GM18526 (cell line): ENCODE measurements at regions not wholly inside any gene's neighbourhood (a gene's known extent, or its start where the extent isn't known, plus 50 kb on each side); places are given as distances from the start of the nearest gene placed in this dataset.

ENCODE experiments used
- POLR2A ChIP-seq: IDR thresholded peaks from 3 replicates; pipeline ENCODE4 v1.6.1; 2011; ENCODE audit not compliant: insufficient read length; ENCODE audit errors: extremely low read depth

DNA sequence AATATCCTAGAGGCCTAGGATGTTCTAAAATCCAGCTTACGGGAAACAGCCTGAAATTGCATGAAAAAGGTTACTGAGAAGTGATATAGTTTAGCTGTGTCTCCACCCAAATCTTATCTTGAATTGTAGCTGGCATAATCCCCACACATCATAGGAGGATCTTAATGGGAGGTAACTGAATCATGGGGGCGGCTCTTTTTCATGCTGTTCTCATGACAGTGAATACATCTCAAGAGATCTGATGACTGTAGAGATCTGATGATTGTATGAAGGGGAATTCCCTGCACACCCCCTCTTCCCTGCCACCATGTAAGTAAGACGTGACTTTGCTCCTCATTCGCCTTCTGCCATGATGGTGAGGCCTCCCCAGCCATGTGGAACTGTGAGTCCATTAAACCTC is 385.6 kb upstream of the ID2 start:
- TF ChIP-seq POLR2A: no peak

DNA sequence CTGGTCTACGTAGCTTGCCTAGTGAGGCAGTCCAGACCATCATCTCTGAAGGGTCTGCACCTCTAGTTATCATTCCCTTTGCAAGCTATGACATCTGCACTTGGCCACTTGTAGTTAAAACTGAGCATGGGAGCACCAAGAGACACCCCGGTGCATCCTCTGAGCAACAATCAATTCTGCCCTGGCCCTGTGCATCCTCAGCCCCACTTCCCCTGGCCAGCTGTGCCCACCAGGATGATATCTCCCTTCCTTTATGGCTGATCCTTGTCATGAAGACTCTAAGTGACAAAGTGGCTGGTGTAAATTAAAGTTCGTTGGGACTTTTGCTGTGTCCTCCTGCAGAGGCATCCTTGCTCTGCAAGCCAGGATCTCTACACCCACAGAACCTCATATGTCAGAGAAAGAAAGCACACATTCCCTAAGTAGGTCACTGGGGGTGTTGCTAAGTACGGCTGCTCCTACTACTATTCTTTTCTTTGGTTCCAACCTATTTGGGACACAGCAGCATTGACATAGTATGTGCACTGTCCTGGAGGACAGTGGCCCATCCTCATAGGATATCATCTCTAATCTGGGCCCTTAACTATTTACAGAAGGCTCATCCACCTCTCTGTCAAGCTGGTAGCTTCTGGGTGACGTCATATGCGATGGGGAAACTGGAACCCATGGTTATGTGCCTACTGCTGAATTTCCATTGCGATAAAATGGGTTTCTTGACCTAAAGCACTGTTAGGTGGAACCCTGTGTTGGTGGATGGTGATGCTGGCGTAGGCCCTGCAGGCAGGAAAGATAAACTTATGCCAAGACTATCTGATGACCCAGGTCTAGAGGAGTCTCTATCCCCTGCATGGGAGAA is 384.3 kb upstream of the ID2 start:
- TF ChIP-seq POLR2A: no peak

GRCh38 chr2:8298783-8299182 is 383.1 kb upstream of the ID2 start:
- TF ChIP-seq POLR2A: no peak

GRCh38 chr2:8300216-8300615 is 381.6 kb upstream of the ID2 start:
- TF ChIP-seq POLR2A: no peak

DNA sequence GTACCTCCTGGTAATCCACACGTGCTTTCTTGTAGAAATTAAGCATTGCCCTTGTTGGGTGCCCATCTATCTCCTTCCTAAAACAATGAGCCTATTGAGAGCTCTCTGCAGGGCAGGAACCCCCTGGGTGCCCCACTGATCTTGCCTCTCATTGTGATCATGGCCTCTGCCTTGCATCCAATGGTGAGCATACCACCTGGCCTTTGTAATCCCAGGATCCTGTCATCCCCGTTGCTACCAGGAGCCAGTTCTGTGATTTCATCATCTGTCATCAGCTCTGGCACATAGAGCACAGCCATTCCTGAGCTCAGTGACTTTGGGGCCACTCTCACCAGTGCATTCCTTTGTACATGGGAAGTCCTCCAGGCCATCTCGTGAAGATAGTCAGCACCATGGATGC is 381.0 kb upstream of the ID2 start:
- no peak for TF ChIP-seq POLR2A

DNA sequence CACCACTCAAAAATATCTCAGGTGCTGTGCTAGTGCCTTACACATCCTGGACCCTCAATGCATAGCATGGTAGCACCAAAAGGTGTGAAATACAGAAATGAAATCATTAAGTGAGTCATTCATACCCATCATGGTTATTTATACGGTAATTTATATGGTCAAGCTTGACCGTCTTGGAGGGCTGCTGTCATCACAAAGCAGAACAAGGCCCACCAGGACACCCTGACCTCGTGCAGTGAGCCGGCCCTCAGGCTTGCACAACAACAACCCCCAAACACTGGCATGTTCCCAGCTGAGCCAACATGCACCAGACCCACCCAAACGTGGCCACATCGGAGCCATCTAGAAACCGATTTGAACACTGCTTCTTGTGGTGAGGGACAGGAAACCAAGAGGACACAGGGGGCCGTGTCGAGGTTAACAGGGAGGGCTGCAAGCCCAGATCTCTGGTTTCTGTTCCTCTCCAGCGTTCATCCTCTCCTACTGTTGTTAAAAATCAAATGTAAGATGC is 378.5 kb upstream of the ID2 start:
- no peak for TF ChIP-seq POLR2A

GRCh38 chr2:8304821-8305766 is 376.8 kb upstream of the ID2 start:
- no peak for TF ChIP-seq POLR2A

DNA sequence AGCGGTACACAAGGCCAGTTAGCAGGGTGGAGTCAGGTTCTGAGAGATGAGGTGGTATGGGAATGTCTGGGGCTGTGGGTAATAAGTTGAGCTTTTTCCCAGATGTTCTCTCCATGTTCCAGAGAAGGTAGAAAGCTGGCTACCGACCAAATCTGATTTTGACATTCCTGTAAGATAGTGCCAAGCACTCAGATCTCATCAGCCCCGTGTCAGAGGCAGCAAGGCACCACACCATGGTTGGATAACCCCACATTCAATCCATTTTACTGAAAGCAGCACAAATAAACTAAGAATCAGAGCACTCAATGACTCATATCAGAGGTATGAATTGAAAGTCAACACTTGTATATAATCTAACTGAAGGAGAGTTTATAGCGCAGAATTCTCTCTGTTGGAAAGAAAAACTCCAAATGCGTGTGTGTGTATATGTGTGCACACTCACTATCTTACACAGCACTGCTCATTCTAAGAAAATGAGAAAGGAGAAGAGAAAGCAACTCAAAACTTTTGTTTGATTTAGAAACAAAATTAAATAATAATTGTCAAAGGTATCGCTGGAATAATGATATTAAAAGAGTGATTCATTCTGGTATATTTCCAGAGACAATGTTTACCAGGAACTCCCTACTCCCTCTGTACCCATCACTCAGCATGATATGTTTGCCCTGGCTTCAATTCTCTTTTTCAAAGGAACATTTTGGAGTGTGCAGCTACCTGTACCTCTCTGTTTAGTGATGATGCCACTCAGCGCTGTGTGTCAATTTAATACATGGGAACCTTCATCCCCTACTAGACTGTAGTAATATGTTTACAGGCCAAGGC is 375.1 kb upstream of the ID2 start:
- no peak for TF ChIP-seq POLR2A

DNA sequence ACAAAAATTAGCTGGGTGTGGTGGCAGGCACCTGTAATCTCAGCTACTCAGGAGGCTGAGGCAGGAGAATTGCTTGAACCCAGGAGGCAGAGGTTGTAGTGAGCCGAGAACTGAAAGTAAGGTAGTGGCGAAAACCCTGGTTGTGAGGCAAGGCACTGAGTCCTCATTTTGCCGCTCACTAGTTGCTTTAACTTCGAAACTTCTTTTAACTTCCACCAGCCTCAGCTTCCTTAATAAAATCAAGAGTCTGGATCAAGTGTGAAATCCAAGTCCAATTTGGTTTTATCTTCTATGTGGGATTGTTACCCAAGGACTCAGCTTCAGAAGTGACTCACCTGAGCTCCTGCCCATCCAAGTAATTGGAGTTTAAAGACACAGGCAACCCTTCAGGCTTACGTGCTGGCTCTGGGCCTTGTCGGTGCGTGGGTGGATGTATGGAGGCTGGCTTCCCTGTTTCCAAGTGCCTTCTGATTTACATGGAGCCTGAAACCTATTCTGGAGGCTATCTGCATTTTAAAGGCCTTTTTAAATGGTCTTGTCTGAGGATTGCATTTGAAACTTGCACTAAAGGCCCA is 374.2 kb upstream of the ID2 start:
- TF ChIP-seq POLR2A: no peak

DNA sequence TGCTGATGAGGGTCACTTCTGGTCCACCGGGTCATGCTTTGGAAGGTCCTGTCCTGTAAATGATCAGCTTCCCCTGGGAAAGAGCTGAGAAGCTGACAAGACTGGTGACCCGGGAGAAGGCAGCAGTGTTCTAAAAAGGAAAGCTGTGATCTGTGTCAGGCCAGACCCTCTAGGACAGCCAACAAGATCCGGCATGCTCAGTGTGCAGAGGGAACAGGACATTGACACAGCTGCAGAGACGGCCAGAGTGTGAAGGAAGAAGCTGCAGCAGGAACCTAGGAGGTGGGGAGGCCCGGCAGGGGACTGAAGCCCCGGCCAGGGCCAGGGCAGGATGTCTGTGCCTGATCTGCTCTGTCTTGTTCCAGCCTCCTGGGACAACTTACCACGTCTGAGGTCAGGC is 372.7 kb upstream of the ID2 start:
- TF ChIP-seq POLR2A: no peak

DNA sequence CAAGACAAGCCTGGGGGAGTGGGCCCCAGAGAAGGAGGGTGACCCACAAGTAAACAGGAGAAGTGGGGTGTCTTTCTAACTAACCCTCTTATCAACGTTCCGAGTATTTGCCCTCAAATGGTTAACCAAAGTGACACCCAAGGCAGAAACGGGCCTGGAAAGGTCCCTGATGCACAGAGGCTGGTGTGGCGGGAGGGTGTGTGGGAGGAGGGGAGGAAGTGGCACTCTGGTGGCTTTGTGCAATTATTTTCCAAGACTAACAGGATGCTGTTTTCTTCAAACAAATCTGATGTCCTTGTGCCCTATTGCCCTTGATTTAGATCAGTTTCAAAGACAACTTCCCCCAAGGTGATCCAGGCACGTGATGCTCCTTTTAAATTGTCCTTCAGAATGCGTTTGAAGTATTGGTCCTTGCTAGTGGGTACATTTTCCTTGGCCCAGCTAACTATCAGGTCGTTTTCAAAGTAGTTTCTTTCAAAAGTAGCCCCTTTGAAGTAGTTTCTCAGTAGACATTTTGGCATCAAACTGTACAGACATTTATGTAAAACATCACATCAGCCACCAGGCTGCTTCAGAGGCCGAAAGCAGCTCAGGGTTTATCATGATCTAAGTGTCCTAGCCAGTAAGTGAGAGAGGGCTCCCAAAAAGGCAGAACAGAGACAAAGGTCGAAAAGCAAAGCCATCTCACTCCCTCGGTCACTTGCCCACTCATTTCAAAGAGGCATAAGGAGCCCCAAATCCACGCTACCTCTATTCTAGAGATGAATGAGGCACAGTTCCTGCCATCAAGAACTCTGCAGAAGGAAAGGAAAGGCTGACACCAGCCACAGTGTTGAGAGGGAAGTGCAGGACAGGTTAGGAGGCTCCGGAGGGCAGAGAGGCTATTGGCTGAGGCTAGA is 371.1 kb upstream of the ID2 start:
- no peak for TF ChIP-seq POLR2A

GRCh38 chr2:8312221-8312620 is 369.6 kb upstream of the ID2 start:
- TF ChIP-seq POLR2A: no peak
